ENCODE measurements at regions not wholly inside any gene's neighbourhood (a gene's known extent, or its start where the extent isn't known, plus 50 kb on each side); places are given as distances from the start of the nearest gene placed in this dataset.

DNA sequence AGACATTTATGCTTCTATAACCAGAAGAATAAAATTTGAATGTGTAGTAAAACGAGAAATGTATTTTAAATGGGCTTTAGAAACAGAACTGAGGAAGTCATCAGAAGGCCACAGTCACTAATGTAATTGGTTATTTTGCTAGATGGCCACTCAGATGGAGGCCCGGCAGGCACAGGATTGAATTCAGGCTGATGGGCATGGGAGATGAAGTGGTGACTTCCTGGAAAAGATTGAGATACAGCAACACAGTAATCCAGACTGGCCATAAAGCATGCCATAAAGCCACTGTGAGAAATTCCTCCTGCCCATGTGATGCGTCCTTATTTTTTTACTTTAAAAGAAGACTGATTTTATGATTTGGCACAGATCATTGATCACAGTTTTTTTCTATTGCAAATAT is 297.7 kb downstream of the ICOS start:
- TF ChIP-seq, protein P1, sequence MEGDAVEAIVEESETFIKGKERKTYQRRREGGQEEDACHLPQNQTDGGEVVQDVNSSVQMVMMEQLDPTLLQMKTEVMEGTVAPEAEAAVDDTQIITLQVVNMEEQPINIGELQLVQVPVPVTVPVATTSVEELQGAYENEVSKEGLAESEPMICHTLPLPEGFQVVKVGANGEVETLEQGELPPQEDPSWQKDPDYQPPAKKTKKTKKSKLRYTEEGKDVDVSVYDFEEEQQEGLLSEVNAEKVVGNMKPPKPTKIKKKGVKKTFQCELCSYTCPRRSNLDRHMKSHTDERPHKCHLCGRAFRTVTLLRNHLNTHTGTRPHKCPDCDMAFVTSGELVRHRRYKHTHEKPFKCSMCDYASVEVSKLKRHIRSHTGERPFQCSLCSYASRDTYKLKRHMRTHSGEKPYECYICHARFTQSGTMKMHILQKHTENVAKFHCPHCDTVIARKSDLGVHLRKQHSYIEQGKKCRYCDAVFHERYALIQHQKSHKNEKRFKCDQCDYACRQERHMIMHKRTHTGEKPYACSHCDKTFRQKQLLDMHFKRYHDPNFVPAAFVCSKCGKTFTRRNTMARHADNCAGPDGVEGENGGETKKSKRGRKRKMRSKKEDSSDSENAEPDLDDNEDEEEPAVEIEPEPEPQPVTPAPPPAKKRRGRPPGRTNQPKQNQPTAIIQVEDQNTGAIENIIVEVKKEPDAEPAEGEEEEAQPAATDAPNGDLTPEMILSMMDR (IDR thresholded peaks at IDR 0.05), result no peak
- TF ChIP-seq POLR2A (IDR thresholded peaks at IDR 0.05), result no peak
